Hematopoietic multipotent progenitor cell treated with erythropoietin and hydrocortisone succinate and interleukin-3 and kit ligand, for 6 days (in vitro differentiated cells): ENCODE measurements at regions not wholly inside any gene's neighbourhood (a gene's known extent, or its start where the extent isn't known, plus 50 kb on each side); places are given as distances from the start of the nearest gene placed in this dataset.

Source experiments
- DNase-seq: peaks from one replicate; pipeline ENCODE4 v3.0.0-alpha.2; 2015

DNA sequence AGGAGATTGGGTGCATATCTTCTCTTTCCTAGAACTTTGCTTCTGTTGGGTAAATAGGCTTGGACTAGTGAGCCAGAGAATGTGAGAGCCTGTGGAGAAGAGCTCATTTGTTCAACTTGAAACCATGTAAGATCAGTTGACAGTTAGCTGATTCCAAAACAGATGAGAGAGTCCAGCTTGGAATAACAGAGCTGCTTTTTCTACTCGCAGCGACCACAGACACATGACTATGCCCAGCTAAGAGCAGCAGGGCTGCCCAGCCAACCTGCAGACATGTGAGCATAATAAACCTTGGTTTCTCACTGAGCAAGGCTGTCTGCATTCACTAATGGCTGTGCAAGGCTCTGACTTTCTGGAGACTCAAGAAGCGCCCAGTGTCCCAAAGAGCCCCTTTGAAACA lies 209.2 kb downstream of the C12orf75 start:
- DNase-seq = no peak

DNA sequence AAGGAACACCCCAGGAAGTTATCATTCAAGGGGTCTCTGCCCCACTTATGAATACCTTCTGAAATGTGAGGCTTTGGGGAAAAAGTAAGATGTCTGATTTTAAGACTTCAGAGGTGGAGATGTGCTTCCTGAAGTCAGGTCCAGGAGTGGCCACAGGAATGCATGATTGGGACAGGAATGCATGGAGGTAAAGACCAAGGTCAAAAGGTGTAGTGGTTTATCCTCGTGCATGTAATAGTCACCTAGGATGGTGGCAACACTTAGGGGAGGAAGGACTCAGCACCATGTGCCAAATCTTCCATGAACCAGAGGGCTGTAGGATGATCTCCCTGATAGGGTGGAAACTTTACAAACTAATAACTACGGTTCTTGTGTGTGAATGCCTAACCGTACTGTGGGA lies 217.3 kb downstream of the C12orf75 start:
- no peak for DNase-seq

DNA sequence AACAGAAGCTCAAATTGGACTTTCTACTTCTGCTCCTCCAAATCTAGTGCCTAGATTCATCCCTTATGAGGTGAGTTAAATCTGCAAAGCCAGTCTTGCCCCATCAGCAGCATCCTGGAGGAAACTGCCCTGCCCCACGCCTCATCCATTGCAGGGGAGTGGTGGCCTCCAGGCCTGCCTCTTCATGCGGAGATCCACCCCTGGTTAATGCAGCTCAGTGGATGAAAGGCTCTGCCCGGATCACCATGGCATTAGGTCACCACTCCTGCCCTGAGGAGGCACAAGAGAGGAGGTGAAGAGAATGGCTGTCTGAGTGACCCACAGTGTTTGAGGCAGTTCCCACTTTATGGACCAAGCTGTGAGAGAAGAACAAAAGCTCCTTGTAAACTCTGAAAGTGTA lies 218.1 kb downstream of the C12orf75 start:
- DNase-seq = no peak

DNA sequence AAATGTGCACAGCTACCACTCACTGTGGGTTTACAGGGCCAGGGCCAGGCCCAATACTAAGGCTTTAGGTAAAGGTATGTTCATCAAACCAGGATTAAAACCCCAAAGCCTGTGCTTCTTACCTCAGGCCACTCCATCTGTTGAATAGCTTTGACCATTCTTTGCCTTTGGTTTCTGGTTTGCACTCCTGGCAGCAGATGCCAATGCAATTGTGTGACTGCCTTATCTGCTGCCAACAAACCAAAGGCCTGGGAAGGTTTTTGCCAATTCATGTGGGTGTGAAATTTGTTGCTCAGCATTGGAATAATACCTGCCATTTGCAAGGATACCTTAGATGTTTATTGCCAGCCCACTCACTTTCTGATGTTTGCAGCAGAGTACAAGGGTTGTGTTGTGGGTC lies 221.6 kb downstream of the C12orf75 start:
- no peak for DNase-seq

DNA sequence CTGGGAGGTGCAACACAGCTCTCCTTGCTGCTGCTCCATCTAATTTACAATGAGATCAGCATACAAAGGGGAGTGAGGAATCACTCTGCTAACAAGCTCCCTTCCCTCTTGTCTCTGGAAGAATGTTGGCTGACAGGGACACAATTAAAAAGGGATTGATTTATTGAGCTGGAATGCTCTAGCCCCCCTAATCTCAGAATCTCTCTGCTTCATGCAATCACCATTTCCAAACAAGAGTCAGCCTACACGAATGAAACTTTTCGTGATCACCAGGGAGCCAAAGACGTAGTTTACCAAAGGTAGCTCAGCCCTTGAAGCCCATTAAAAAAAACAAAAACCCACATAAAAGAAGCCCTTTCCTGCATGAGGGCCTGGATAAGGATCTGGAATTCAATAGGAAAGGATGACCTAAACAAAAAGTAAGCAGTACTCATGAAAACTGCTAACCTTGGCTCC lies 223.8 kb downstream of the C12orf75 start:
- no peak for DNase-seq

DNA sequence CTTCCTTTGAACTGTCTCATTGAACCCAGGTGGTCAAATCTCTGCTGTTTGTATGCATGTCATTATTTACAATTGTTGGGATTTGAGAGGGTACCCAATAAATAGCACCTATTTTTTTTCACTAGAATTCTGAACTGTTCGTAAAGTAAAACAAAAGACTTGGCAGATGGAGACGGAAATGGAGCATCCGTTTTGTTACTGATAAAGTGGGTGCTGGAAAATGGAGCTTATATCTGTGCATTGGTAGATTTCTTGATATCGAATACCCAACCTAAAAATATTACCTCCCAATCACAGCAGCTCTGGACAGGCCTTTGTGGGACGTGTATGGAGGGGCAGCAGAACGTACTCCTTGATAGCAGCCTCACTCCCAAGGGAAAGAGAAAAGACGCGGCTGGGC lies 224.4 kb downstream of the C12orf75 start:
- no peak for DNase-seq

DNA sequence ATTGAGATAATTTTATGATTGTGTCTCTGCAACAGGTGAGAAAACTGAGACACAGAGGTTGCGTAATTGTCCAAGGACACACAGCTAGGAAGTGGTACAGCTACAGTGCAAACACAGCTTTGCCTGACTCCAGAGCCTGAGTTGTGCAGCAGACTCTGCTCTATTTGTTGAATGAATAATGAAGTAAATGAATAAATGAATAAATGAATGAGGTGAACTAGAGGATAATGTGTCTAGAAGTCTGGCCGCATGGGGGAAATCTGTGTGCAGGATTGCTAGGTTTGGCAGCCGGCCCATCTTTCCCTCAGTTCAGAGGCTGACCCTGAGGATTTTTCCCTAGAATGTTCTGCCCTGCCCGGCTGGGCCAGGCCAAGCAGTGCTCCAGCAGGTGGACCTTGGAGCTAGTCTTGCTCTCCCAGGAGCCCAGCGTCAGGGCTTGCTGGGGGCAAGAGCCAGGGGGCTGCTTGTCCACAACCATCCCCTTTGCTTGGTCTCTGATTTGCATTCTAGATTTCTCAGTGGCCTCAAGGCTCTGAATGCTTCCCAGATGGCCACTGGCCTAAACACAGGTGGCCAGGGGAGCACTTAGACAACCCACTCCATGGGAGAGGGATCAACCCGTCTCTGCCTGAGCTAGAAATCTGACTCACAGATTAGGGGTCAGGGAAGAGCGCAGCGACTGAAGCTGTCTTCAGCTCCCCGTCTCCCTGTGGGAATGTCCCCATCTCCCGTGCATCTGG lies 225.2 kb downstream of the C12orf75 start:
- DNase-seq = no peak

DNA sequence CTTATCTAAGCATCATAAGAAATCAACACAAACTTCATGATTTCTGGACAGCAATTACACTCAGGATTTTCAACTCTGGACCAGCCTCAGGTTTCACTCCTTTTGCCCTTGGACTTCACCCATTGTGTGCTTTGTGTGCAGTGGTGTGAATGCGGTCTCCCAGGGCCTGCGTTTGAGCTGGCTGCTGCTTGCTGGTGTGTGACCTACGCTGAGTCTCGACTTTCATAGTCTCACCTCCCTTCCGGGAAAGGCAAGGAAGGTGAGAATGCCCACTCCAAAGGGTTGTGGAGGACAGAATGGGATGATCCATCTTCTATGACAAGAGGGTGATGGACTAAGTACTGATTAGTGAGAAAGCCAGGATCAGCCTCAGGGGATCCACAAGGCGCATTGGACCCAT lies 228.8 kb downstream of the C12orf75 start:
- DNase-seq = no peak

DNA sequence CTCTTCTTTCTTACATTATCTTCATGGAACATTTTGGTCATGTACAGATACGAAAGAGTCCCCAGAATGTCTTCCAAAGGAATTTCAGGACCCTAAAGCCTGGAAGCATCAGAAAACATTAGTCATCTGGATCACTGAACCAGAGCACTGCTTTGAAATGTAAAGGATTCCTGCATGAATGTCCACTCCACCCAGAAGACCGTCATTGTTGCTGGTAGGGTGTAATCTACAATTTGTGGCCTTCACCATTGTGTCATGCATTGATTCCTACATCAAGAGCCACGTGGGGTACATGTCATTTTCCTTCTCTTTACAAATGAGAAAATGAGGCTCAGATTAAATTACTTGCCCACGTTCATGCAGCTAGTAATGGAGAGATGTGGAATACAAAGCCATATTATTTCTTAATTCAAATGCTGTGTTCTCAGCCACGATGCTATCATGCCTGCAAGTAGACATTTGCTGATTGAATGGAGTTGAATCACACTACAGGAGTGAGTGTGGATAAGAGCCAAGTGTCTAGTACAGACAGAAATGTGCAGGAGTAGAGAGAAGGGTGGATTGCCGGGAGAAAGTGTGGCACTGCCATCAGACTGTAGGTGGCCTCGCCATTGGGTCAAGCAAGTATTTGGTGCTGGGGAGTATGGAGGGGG lies 231.2 kb downstream of the C12orf75 start:
- DNase-seq = no peak

DNA sequence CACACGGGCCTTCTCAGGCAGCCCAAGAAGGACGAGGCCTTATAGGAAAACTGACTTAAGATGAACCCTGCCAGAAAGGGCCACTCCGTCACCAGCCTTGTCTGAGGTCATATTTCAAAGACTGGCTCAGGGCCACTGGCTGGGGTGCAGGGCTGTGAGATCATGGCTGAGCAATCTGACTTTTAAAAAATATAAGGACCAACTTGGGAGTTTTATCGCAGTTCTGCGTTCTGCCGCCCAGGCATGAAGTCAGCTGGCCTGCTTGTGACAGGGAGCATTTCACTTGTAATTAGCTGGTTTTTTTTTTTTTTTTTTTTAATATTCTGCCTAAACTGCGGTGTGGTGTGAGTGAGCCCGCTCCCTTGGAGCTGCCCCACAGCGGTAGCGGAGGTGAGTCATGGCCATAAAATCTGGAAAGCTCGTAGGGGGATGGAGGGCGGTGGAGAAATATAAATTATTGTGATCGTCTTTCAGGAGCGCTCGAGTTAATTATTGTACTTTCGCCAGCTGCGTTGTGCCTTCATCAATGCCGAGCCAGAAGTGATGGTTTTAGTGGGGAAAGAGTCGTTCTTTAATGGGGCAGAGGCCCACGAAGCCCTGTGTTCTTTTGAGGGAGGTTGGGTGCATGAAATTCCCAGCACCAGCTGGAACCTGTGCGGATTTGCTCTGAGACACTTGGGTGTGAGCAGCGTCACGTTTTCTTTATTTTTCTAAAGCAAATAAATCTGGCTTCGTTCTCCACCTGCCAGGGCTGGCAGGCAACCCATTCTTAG lies 231.9 kb downstream of the C12orf75 start:
- no peak for DNase-seq

DNA sequence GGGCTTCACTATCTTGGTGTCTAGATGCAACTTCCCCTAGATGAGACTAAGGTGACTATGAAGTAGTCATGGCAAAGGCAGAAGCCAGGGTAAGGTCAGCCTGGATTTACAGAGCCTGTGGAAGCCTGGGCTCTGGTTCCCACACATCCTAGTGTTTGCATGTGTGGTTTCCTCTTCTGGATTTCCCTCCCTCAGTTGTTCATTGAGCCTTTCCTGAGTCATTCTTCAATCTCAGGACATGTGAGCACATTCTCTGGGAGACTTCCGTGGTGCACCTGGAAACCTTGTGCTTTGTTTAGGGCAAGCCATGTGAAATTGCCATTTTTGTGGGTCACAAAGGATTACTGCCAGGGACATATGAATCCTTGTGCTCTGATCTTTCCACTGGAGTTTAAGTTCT lies 236.6 kb downstream of the C12orf75 start:
- DNase-seq = no peak

DNA sequence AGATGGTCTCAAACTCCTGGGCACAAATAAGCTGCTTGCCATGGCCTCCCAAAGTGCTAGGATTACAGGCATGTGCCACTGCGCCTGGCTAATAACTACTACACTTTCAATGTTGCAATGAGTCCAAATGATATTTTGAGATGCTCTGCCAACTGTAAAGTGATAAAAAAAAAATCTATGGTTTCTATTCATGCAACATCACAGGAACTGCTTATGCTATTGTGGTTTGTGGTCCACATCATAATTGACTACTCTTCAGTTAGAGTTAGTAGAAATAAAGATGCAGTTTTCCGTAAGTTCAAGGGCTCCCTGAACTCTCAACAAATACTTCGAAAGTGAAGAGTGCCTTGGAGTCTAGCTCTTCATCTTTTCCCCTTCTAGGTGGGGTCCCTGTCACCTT lies 239.4 kb downstream of the C12orf75 start:
- no peak for DNase-seq

DNA sequence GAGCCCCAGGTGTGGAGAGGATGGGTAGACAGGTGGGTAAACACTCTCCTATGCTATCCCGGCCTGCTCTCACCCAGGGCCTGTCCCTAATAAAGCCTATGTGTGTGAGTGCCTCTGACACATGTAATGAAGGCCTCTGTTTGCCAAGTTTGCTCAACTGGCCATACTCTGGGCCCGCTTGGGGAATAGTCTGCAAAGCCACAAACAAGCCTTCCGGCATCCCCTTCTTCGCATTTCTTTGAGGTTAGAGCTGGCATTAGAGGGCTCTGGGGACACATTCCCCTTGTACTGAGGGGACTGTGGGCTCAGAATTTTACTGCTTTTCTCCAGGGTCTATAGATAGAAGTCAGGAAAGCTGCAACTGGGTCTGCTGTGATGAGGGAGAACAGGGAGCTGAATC lies 240.5 kb downstream of the C12orf75 start:
- no peak for DNase-seq

DNA sequence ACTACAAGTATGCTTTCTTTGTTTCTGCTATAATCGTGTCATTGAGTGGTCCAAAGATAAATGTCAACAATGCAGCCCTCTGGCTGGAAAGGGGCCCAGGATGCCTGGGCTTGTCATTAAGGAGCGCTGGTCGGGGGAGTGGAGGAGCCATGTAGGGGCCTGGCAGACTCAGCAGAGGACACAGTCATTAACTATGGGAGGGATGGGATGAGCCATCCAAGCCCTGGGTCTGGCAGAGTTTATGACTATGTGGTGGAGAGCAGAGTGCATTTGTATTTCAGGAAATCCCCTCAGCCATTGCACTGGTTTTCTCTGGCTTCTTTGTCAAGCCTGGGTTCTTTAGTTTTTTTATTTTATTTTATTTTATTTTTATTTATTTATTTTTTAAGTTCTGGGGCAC lies 243.1 kb downstream of the C12orf75 start:
- no peak for DNase-seq

DNA sequence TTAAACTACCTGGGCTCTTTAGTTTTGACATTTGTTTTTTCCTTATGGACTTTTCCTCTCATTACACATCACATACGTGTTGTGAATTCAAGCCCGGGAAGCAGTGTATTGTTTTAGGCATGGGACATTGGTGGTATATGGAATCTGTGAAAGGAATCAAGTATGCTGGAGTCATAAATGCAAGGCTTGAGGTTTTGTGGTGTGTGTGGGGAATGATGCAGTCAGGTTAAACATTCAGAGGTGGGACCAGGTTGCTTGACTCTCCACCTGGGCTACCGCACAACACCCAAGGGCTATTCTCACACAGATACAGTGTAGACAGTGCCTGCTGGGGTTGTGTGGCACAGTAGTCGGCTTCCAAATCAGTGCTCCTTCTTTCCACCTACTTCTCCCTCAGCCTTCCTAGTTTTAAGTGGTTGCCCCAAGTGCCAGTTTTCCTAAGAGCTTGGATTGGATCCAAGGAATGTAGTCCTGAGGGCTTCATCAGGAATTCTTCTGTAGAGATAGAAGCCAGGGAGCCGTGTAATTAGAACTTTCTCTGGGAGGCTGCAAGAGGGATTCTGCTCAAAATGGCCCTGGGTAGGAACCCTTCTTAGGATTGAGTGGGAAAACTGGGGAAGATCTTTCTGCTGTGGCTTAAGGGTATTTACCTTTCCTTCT lies 243.7 kb downstream of the C12orf75 start:
- DNase-seq = no peak

DNA sequence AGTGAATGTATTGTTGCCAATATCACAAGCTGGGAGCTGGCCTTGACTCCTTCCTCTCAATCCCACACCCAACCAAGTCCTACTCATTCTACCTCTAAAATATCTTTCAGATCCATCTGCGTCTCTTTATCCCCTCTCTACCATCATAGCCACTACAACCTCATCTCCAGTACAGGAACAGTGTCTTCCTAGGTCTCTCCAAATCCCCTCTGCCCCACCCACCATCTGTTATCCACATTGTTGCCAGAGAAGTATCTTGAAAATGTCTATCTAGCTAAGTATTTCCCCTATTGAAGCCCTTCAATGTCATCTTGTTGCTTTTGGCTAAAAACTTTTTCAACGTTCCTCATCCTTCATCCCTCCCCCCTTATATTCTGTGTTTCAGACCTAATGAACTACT lies 244.7 kb downstream of the C12orf75 start:
- DNase-seq = no peak

DNA sequence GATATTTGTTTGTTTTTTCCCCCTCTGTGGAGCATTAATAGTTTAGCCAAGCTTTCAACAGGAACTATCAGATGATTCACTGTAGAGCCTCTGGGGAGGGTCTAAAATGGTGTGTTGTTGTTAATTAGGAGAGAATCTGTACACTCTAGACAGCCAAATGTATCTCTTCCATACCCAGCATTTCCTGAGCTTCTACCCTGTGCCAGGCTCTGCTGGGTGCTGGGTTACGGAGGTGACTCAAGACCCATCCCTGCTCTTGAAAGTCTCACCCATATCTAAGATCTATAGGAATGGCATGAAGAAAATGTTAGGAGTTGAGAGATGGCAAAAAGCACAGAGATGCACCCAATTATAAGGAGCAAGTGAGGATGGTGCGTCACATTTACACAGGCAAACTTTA lies 245.8 kb downstream of the C12orf75 start:
- no peak for DNase-seq

DNA sequence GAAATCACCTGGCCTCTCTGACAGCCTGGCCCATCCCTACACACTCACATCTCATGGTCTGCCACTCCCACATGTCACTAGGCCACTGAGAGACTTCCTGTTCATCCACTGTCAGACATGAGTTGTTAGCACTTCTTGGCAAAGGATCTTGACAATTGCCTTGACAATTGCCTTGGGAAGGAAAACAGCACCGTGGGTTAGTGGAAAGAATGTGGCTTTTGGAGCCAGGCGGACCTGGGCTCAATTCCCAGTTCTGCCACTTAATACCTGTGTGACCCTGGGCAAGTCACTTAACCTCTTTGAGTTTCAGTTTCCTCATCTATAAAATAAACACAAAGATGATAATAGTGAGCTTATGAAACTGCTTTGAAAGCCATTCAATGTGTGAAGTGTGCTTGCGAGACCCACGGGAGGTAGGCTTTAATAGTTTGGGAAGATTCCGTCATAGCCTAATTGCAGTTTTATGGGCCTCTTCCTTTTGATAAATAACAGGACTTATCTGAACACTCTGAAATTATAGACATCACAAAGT lies 250.4 kb downstream of the C12orf75 start:
- DNase-seq = no peak

DNA sequence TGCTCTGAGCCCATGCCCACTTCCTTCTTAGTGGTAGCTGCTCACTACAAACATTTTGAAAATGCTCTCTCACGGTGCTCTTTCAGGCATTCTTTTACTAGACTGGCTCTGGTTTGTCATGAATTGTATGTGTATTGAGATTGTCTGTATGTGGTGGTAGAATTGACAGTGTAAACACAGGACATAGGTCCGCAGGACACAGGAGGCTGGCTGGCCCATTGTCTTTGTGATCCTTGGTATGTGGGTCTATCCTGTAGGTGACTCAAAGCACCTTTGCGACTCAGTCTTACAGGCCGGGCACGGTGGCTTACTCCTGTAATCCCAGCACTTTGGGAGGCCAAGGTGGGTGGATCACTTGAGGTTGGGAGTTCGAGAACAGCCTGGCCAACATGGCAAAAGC lies 250.9 kb downstream of the C12orf75 start:
- DNase-seq = no peak

DNA sequence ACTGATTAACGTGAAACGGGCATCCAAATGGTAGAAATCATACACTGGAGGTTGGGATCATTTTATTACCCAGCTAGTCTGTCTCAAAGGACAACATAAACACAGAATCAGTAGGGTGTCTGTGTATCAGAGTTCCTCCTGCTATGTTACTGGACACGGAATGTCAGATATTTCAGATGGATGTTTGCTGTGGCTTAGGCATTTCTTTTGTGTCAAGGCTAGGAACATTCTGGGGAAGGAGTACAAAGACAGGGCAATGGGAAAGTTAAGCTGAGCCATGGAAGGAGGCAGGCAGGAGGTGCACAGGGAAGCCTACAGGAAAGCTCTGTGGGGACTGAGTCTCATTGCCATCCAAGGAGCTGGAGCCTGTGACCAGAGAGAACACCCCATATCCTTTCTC lies 254.6 kb downstream of the C12orf75 start:
- no peak for DNase-seq

DNA sequence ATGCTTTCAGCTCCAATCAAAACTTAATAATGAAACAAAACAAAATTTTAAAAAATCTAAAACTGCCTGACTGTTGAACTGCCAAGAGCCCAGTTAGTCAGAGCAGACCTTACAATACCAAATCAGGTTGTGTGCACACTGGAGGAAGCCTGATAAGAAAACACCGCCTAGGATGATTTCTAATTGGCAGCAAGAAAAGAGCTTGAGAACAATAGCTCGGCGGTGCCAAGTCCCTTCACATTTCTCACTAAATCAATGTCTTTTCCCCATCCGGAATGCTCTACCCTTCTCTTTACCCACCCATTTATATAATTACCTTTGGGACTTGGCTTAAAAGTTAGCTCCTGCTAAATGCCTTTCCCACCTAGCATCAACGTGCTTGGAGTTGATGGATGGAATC lies 256.7 kb downstream of the C12orf75 start:
- no peak for DNase-seq

DNA sequence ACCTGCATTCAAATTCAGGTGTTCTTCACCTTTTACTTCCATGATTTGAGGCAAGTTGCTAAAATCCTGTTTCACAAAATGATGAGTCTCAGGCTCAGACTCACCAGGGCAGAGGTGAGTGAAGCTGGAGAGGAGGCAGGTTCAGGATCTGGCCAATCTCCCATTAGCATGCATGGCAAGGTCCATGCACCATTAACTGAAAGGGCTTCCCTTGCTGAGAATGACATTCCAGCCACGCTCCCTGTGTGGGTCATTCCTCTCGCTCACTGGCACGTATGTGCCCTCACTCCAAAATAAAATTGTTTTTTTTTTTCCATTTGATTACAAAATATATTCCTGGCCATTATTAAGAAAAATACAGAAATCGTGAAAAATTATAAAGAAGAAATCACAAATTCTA lies 257.6 kb downstream of the C12orf75 start:
- DNase-seq = no peak

DNA sequence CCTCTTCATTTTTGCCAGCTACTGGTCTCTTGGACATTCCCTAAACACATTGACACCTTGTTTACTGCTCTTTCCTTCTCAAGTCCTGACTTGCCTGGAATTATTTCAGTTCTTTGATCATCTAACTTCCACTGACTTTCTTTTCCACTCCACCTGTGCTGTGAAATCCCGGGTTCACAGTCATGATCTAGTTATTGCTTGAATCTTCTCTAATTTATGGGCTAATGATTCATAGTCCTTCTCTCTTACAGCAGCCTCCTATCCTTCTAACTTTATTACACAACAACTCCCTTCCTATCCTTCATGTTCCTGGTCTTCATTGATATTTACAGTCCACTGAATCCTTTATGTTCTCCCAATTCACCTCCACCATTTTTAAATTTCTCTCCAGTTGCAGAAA lies 260.1 kb downstream of the C12orf75 start:
- DNase-seq = no peak
